ENCODE measurements at regions not wholly inside any gene's neighbourhood (a gene's known extent, or its start where the extent isn't known, plus 50 kb on each side); places are given as distances from the start of the nearest gene placed in this dataset.

GRCh38 chr1:221085701-221086375 is 206.6 kb downstream of the HLX start:
- Histone ChIP-seq H3K9ac (ENCODE audit: low read length) (no peak overlapping the region), H3K4me1 (ENCODE audit: control insufficient read depth in 2 of 2, insufficient read depth in 2 of 2, low read length in 2 of 2) (no peaks in the 10 kb centered on the region), H3K27me3 (replicated peaks in 1 of 4; ENCODE audit: control extremely low read depth in 1 of 4, control insufficient read depth in 3 of 4, insufficient read depth in 4 of 4, low read length in 3 of 4) (no peaks in the 10 kb centered on the region), H3K36me3 (replicated peaks in 1 of 2; ENCODE audit: control extremely low read depth in 1 of 2, control insufficient read depth in 1 of 2, extremely low read depth in 1 of 2, insufficient read depth in 2 of 2, low read length in 1 of 2) (no peaks in the 10 kb centered on the region), H3K79me2 (ENCODE audit: control insufficient read depth, insufficient read depth, low read length) (no peaks in the 10 kb centered on the region), H3K27ac (ENCODE audit: low read length in 2 of 2) (no peak overlapping the region), H3K9me3 (ENCODE audit: control extremely low read depth in 1 of 3, control insufficient read depth in 2 of 3, insufficient read depth in 1 of 3, low read length in 2 of 3) (no peaks in the 10 kb centered on the region), H2AFZ (ENCODE audit: insufficient read depth, low read depth, low read length, poor library complexity, severe bottlenecking) (no peak overlapping the region), H3K4me3 (ENCODE audit: control extremely low read depth in 1 of 5, extremely low read depth in 1 of 5, insufficient read depth in 1 of 5, low read depth in 2 of 5, low read length in 4 of 5) (no peak overlapping the region), H4K20me1 (ENCODE audit: control insufficient read depth, insufficient read depth, low read length, poor library complexity, severe bottlenecking) (no peaks in the 10 kb centered on the region), H3K4me2 (replicated peaks; ENCODE audit: low read depth, low read length, poor library complexity, severe bottlenecking) (no peak overlapping the region)
- Mint-ChIP-seq H3K9me3 (ENCODE audit: insufficient read depth) (peaks cover 2% of the 10 kb centered on the region), H3K27ac (no peak overlapping the region), H3K4me1 (peaks cover 7% of the 10 kb centered on the region), H3K27me3 (no peaks in the 10 kb centered on the region), H3K4me3 (no peak overlapping the region)
- CTCF ChIA-PET: no interaction called here
- ATAC-seq (ENCODE audit: low read depth): no peak
- 87% methylated on average over 2 of the region's 2 CpGs for WGBS (ENCODE audit: insufficient coverage)
- TF ChIP-seq EZH2 (IDR thresholded peaks at IDR 0.05; ENCODE audit: borderline replicate concordance, insufficient read depth, low read depth, low read length, poor library complexity, severe bottlenecking) (no peak), CTCF (IDR thresholded peaks at IDR 0.05) (no peak)
- DNase-seq: no peak
- POLR2A ChIA-PET: interaction anchor here (0.6 kb wide), 1 partner anchor 202 kb away, joined by 6 read pairs; no protein-coding TSS in a partner anchor
- intact Hi-C loops (cut with micrococcal nuclease): no loop called here

GRCh38 chr1:221087919-221088318 is 208.7 kb downstream of the HLX start:
- ChIA-PET CTCF (interaction anchor here (0.8 to 1.3 kb wide), 3 partner anchors 11 to 80 kb away, joined by 3 to 7 read pairs (median 3); no protein-coding TSS in a partner anchor), POLR2A (no interaction called here)
- Histone ChIP-seq H3K79me2 (ENCODE audit: control insufficient read depth, insufficient read depth, low read length) (no peaks in the 10 kb centered on the region), H3K4me1 (ENCODE audit: control insufficient read depth in 2 of 2, insufficient read depth in 2 of 2, low read length in 2 of 2) (no peaks in the 10 kb centered on the region), H2AFZ (ENCODE audit: insufficient read depth, low read depth, low read length, poor library complexity, severe bottlenecking) (no peak overlapping the region), H3K27ac (ENCODE audit: low read length in 2 of 2) (no peak overlapping the region), H3K4me3 (ENCODE audit: control extremely low read depth in 1 of 5, extremely low read depth in 1 of 5, insufficient read depth in 1 of 5, low read depth in 2 of 5, low read length in 4 of 5) (no peak overlapping the region), H3K27me3 (replicated peaks in 1 of 4; ENCODE audit: control extremely low read depth in 1 of 4, control insufficient read depth in 3 of 4, insufficient read depth in 4 of 4, low read length in 3 of 4) (no peaks in the 10 kb centered on the region), H3K9me3 (ENCODE audit: control extremely low read depth in 1 of 3, control insufficient read depth in 2 of 3, insufficient read depth in 1 of 3, low read length in 2 of 3) (peaks cover 0 to 5% (median 0%) of the 10 kb centered on the region in 3 donors), H4K20me1 (ENCODE audit: control insufficient read depth, insufficient read depth, low read length, poor library complexity, severe bottlenecking) (no peaks in the 10 kb centered on the region), H3K36me3 (replicated peaks in 1 of 2; ENCODE audit: control extremely low read depth in 1 of 2, control insufficient read depth in 1 of 2, extremely low read depth in 1 of 2, insufficient read depth in 2 of 2, low read length in 1 of 2) (no peaks in the 10 kb centered on the region), H3K9ac (ENCODE audit: low read length) (no peak overlapping the region), H3K4me2 (replicated peaks; ENCODE audit: low read depth, low read length, poor library complexity, severe bottlenecking) (no peak overlapping the region)
- DNase-seq: no peak
- WGBS (ENCODE audit: insufficient coverage): no CpG with 5 or more reads among the region's 2 CpGs
- TF ChIP-seq CTCF (IDR thresholded peaks at IDR 0.05) (no peak), EZH2 (IDR thresholded peaks at IDR 0.05; ENCODE audit: borderline replicate concordance, insufficient read depth, low read depth, low read length, poor library complexity, severe bottlenecking) (no peak)
- Mint-ChIP-seq H3K27me3 (no peaks in the 10 kb centered on the region), H3K27ac (no peak overlapping the region), H3K4me3 (no peak overlapping the region), H3K4me1 (peaks cover 9% of the 10 kb centered on the region), H3K9me3 (ENCODE audit: insufficient read depth) (peaks cover 2% of the 10 kb centered on the region)
- intact Hi-C loops (cut with micrococcal nuclease): no loop called here
- no peak for ATAC-seq (ENCODE audit: low read depth)

Measured in B cell (primary cell).